ENCODE measurements at regions not wholly inside any gene's neighbourhood (a gene's known extent, or its start where the extent isn't known, plus 50 kb on each side); places are given as distances from the start of the nearest gene placed in this dataset.

GRCh38 chr6:4420160-4420865 lies 284.9 kb upstream of the ECI2 start:
- TF ChIP-seq CTCF (IDR thresholded peaks at IDR 0.05) (no peak), POLR2A (IDR thresholded peaks at IDR 0.05) (no peak)

All from adrenal gland (tissue), 5 donors.